T-helper 9 cell (primary cell): ENCODE measurements at regions not wholly inside any gene's neighbourhood (a gene's known extent, or its start where the extent isn't known, plus 50 kb on each side); places are given as distances from the start of the nearest gene placed in this dataset.
"Not testable (repeated sequence)": the region's sequence is repeated elsewhere in the genome, so short reads cannot be mapped to it uniquely, and the experiment has no call there.

ENCODE experiments used
- DNase-seq: peaks from one replicate; pipeline ENCODE4 v3.0.0-alpha.2; 2020

- DNase-seq: no peak
Measured at GRCh38 chr12:88870000-88870737, 289.9 kb upstream of the KITLG start.

GRCh38 chr12:88868050-88868449 is 287.8 kb upstream of the KITLG start:
- DNase-seq: no peak

- DNase-seq: no peak
Measured at GRCh38 chr12:88867510-88867909, 287.2 kb upstream of the KITLG start.

- no peak for DNase-seq
Measured at GRCh38 chr12:88866881-88867280, 286.6 kb upstream of the KITLG start.

- no peak for DNase-seq
Measured at GRCh38 chr12:88865537-88865936, 285.3 kb upstream of the KITLG start.

- no peak for DNase-seq
Measured at GRCh38 chr12:88860851-88861250, 280.6 kb upstream of the KITLG start.

- no peak for DNase-seq
Measured at GRCh38 chr12:88856201-88856600, 275.9 kb upstream of the KITLG start.

- no peak for DNase-seq
Measured at GRCh38 chr12:88855301-88855700, 275.0 kb upstream of the KITLG start.

GRCh38 chr12:88854260-88854659 is 274.0 kb upstream of the KITLG start:
- DNase-seq: no peak

GRCh38 chr12:88847246-88847645 is 267.0 kb upstream of the KITLG start:
- not testable (repeated sequence) for DNase-seq

- DNase-seq: no peak
Measured at GRCh38 chr12:88844426-88844825, 264.2 kb upstream of the KITLG start.

GRCh38 chr12:88842314-88842713 is 262.0 kb upstream of the KITLG start:
- DNase-seq: no peak

- DNase-seq: no peak
Measured at GRCh38 chr12:88839486-88839885, 259.2 kb upstream of the KITLG start.

- DNase-seq: no peak
Measured at GRCh38 chr12:88836156-88836555, 255.9 kb upstream of the KITLG start.

- no peak for DNase-seq
Measured at GRCh38 chr12:88834226-88834625, 254.0 kb upstream of the KITLG start.

- no peak for DNase-seq
Measured at GRCh38 chr12:88833641-88834116, 253.4 kb upstream of the KITLG start.

GRCh38 chr12:88828537-88828936 is 248.3 kb upstream of the KITLG start:
- DNase-seq: not testable (repeated sequence)

- DNase-seq: no peak
Measured at GRCh38 chr12:88820012-88820411, 239.7 kb upstream of the KITLG start.

GRCh38 chr12:88816201-88816600 is 235.9 kb upstream of the KITLG start:
- DNase-seq: no peak

GRCh38 chr12:88814779-88815178 is 234.5 kb upstream of the KITLG start:
- DNase-seq: no peak

GRCh38 chr12:88812610-88813009 is 232.3 kb upstream of the KITLG start:
- DNase-seq: no peak

GRCh38 chr12:88810806-88811205 is 230.5 kb upstream of the KITLG start:
- DNase-seq: no peak

- not testable (repeated sequence) for DNase-seq
Measured at GRCh38 chr12:88809841-88810240, 229.6 kb upstream of the KITLG start.

- no peak for DNase-seq
Measured at GRCh38 chr12:88805692-88806091, 225.4 kb upstream of the KITLG start.

GRCh38 chr12:88805286-88805685 is 225.0 kb upstream of the KITLG start:
- no peak for DNase-seq
